HCT116 (cell line): ENCODE measurements at regions not wholly inside any gene's neighbourhood (a gene's known extent, or its start where the extent isn't known, plus 50 kb on each side); places are given as distances from the start of the nearest gene placed in this dataset.

Experiments used
- CTCF ChIP-seq, 3 experiments: fragments of 200-600 bp in 1 of 3; sonication (generic) in 1 of 3; IDR thresholded peaks in 2 of 3; conservative IDR thresholded peaks in 1 of 3; 2 replicates each; pipeline ENCODE4 v1.5.1; 2012 to 2017; ENCODE audit warnings: low read depth in 2 of 3, low read length in 2 of 3, antibody characterized with exemption in 1 of 3, borderline replicate concordance in 1 of 3, control low read depth in 1 of 3, mild to moderate bottlenecking in 1 of 3, mixed read lengths in 1 of 3, mixed run types in 1 of 3, moderate library complexity in 1 of 3; ENCODE audit not compliant: insufficient read depth in 1 of 3
- EZH2 ChIP-seq: fragments of 200-600 bp; sonication (generic); IDR thresholded peaks from 2 replicates; pipeline ENCODE4 v1.6.1; 2017; ENCODE audit warnings: antibody characterized with exemption, mixed run types
- EZH2phosphoT487 ChIP-seq: fragments of 200-600 bp; IDR thresholded peaks from 2 replicates; pipeline ENCODE4 v1.6.1; 2018; ENCODE audit warnings: antibody characterized with exemption, borderline replicate concordance
- POLR2A ChIP-seq: IDR thresholded peaks from 2 replicates; pipeline ENCODE4 v1.7.0; 2011; ENCODE audit warnings: borderline replicate concordance; ENCODE audit not compliant: insufficient read depth, insufficient read length; ENCODE audit errors: extremely low read depth
- RAD21 ChIP-seq: IDR thresholded peaks from 2 replicates; pipeline ENCODE4 v1.6.1; 2012; ENCODE audit warnings: low read depth, mild to moderate bottlenecking

DNA sequence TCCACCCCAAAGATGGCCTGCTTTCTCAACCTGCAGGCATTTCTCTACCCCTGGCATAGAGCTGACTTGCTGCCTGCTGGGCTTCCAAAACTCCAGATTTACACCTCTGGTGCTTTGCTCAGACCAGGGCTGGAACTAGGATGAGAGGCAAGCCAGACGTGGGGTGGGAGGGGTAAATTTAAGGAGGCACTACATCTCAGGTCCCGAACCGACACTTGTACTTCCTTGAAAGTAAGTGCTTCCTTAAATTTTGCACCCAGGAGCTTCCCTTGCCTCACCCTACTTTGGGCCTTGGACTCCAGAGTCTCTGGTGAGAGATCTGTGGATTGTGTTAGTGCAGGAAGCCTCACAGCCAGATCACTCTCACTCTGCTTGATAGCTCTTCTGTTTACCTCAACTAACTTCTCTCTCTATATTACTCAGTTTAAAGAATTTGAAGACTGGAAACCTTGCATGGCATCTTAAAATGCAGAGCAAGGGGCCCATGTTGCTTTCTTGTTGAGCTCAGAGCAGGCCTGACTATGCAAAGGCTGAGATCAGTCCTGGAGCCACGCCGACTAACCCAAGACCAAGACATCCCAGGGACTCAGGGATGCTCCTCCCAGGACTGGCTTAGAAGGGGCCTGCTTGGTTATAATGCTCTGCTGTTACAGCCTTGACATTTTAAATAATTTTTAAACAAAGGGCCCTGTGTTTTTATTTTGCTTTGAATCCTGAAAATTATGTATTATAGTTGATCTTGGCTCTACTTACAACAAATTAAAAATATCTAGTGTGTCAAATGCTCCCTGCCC, 145.0 kb upstream of the LEF1 start:
- TF ChIP-seq RAD21 (no peak), EZH2phosphoT487 (no peak), CTCF (IDR thresholded peaks at IDR 0.05 in 2 of 3, conservative IDR thresholded peaks at IDR 0.05 in 1 of 3; ENCODE audit: borderline replicate concordance in 1 of 3, insufficient read depth in 1 of 3, low read depth in 2 of 3, low read length in 2 of 3) (no peak), POLR2A (no peak), EZH2 (no peak)
